GM21723 (cell line): ENCODE measurements at regions not wholly inside any gene's neighbourhood (a gene's known extent, or its start where the extent isn't known, plus 50 kb on each side); places are given as distances from the start of the nearest gene placed in this dataset.

Experiments used
- ATAC-seq: cut with Tn5 transposase; IDR thresholded peaks from one replicate; pipeline ENCODE4 v1.9.1; 2021; ENCODE audit warnings: mild to moderate bottlenecking, moderate library complexity; ENCODE audit not compliant: unreplicated experiment

GRCh38 chr13:73721571-73721970, 412.6 kb downstream of the KLF12 start:
- no peak for ATAC-seq

GRCh38 chr13:73720216-73720840, 413.9 kb downstream of the KLF12 start:
- no peak for ATAC-seq

- ATAC-seq = no peak
Measured at GRCh38 chr13:73718246-73718645, 416.0 kb downstream of the KLF12 start.

GRCh38 chr13:73717632-73718031, 416.6 kb downstream of the KLF12 start:
- no peak for ATAC-seq

- peak; percentile 81 for ATAC-seq
Measured at GRCh38 chr13:73715911-73716510, 418.2 kb downstream of the KLF12 start.

GRCh38 chr13:73715114-73715910, 418.9 kb downstream of the KLF12 start:
- peak; percentile 88 for ATAC-seq

- ATAC-seq = no peak
Measured at GRCh38 chr13:73714522-73714921, 419.7 kb downstream of the KLF12 start.

- ATAC-seq = peak; percentile 90
Measured at GRCh38 chr13:73708393-73708985, 425.7 kb downstream of the KLF12 start.

GRCh38 chr13:73704587-73704986, 429.6 kb downstream of the KLF12 start:
- ATAC-seq = no peak

GRCh38 chr13:73703606-73704005, 430.6 kb downstream of the KLF12 start:
- no peak for ATAC-seq

- peak; percentile 65 for ATAC-seq
Measured at GRCh38 chr13:73702419-73703071, 431.7 kb downstream of the KLF12 start.

- no peak for ATAC-seq
Measured at GRCh38 chr13:73701160-73701559, 433.0 kb downstream of the KLF12 start.

GRCh38 chr13:73698859-73699258, 435.3 kb downstream of the KLF12 start:
- ATAC-seq = no peak

- ATAC-seq = no peak
Measured at GRCh38 chr13:73697166-73697565, 437.0 kb downstream of the KLF12 start.

- no peak for ATAC-seq
Measured at GRCh38 chr13:73696713-73697112, 437.5 kb downstream of the KLF12 start.

GRCh38 chr13:73696271-73696670, 437.9 kb downstream of the KLF12 start:
- ATAC-seq = no peak

GRCh38 chr13:73695325-73695724, 438.9 kb downstream of the KLF12 start:
- no peak for ATAC-seq

GRCh38 chr13:73693215-73693614, 441.0 kb downstream of the KLF12 start:
- ATAC-seq = no peak

- ATAC-seq = no peak
Measured at GRCh38 chr13:73691891-73692290, 442.3 kb downstream of the KLF12 start.

- ATAC-seq = no peak
Measured at GRCh38 chr13:73687929-73688328, 446.3 kb downstream of the KLF12 start.

GRCh38 chr13:73687087-73687486, 447.1 kb downstream of the KLF12 start:
- ATAC-seq = no peak
